SK-N-SH (cell line): ENCODE measurements at regions not wholly inside any gene's neighbourhood (a gene's known extent, or its start where the extent isn't known, plus 50 kb on each side); places are given as distances from the start of the nearest gene placed in this dataset.

Experiments
- CHD2 ChIP-seq: fragments of 150-350 bp; IDR thresholded peaks from 2 replicates; pipeline ENCODE4 v1.6.1; 2018; ENCODE audit warnings: low read length; ENCODE audit not compliant: partially characterized antibody
- ELF1 ChIP-seq: IDR thresholded peaks from 2 replicates; pipeline ENCODE4 v1.4.0; 2012
- EP300 ChIP-seq, 2 experiments: IDR thresholded peaks; 2 replicates each; pipeline versions ENCODE4 v1.4.0 to v1.6.1; 2012; ENCODE audit warnings: borderline replicate concordance in 1 of 2, low read depth in 1 of 2, low read length in 1 of 2
- EZH2phosphoT487 ChIP-seq: fragments of 200-600 bp; sonication (generic); IDR thresholded peaks from 2 replicates; pipeline ENCODE4 v1.6.1; 2017; ENCODE audit warnings: low read depth, mixed run types, mild to moderate bottlenecking, antibody characterized with exemption, moderate library complexity, borderline replicate concordance
- NFIC ChIP-seq: IDR thresholded peaks from 2 replicates; pipeline ENCODE4 v1.4.0; 2012; ENCODE audit warnings: borderline replicate concordance
- POLR2AphosphoS5 ChIP-seq: IDR thresholded peaks from 2 replicates; pipeline ENCODE4 v1.6.1; 2012; ENCODE audit warnings: low read depth, low read length
- RAD21 ChIP-seq: IDR thresholded peaks from 2 replicates; pipeline ENCODE4 v1.6.1; 2012; ENCODE audit warnings: mild to moderate bottlenecking, low read length
- RCOR1 ChIP-seq: fragments of 150-350 bp; IDR thresholded peaks from 2 replicates; pipeline ENCODE4 v1.6.1; 2017; ENCODE audit warnings: antibody characterized with exemption, low read length
- SMC3 ChIP-seq: IDR thresholded peaks from 2 replicates; pipeline ENCODE4 v1.6.1; 2012; ENCODE audit warnings: low read depth, low read length, improper control_type of control experiment
- TF ChIP-seq, protein P1 (sequence below): fragments of 200-600 bp; sonication (generic); IDR thresholded peaks from 2 replicates; pipeline ENCODE4 v1.6.1; 2017; ENCODE audit warnings: antibody characterized with exemption, mild to moderate bottlenecking, moderate library complexity

- TF ChIP-seq EP300 (IDR thresholded peaks at IDR 0.05; ENCODE audit: borderline replicate concordance in 1 of 2, low read depth in 1 of 2, low read length in 1 of 2), result no peak
- TF ChIP-seq, protein P1, sequence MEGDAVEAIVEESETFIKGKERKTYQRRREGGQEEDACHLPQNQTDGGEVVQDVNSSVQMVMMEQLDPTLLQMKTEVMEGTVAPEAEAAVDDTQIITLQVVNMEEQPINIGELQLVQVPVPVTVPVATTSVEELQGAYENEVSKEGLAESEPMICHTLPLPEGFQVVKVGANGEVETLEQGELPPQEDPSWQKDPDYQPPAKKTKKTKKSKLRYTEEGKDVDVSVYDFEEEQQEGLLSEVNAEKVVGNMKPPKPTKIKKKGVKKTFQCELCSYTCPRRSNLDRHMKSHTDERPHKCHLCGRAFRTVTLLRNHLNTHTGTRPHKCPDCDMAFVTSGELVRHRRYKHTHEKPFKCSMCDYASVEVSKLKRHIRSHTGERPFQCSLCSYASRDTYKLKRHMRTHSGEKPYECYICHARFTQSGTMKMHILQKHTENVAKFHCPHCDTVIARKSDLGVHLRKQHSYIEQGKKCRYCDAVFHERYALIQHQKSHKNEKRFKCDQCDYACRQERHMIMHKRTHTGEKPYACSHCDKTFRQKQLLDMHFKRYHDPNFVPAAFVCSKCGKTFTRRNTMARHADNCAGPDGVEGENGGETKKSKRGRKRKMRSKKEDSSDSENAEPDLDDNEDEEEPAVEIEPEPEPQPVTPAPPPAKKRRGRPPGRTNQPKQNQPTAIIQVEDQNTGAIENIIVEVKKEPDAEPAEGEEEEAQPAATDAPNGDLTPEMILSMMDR, result no peak
- no peak for TF ChIP-seq CHD2
- TF ChIP-seq RCOR1, result no peak
- TF ChIP-seq EZH2phosphoT487, result no peak
- no peak for TF ChIP-seq ELF1
- no peak for TF ChIP-seq SMC3
- TF ChIP-seq POLR2AphosphoS5, result no peak
- no peak for TF ChIP-seq RAD21
- TF ChIP-seq NFIC, result no peak
These were observed 424.1 kb upstream of the OR4E1 start for GRCh38 chr14:22097586-22098292.
